GM12878 (cell line): ENCODE measurements at regions not wholly inside any gene's neighbourhood (a gene's known extent, or its start where the extent isn't known, plus 50 kb on each side); places are given as distances from the start of the nearest gene placed in this dataset.

ENCODE experiments used
- ATAC-seq: fragments of 200-7000 bp; cut with Tn5 transposase; 3 replicates; pipeline ENCODE4 v1.9.1; 2020; ENCODE audit warnings: mild to moderate bottlenecking, moderate library complexity
- BruUV-seq: library from RNA; stranded (reverse); fragments of 400-500 nt; replicated peaks from 2 replicates; lab custom pipeline; 2021; lab: Mats Ljungman, UMichigan
- CTCF ChIA-PET: fragments of 300-600 bp; sonication (Branson Sonifier 250); formaldehyde crosslinking; extraction: SDS; loops from one replicate; lab custom pipeline; 2021; ENCODE audit warnings: inconsistent platforms; lab: Yijun Ruan, JAX
- POLR2A ChIA-PET: fragments of 350-600 bp; formaldehyde crosslinking; extraction: SDS; loops from one replicate; lab custom pipeline; 2021; ENCODE audit warnings: inconsistent platforms; lab: Charles Lee
- RAD21 ChIA-PET: fragments of 300-600 bp; sonication (Branson Sonifier 250); formaldehyde crosslinking; loops from one replicate; lab custom pipeline; 2023; ENCODE audit warnings: antibody characterized with exemption; ENCODE audit not compliant: unreplicated experiment; lab: Charles Lee
- SMC1A ChIA-PET: fragments of 300-600 bp; sonication (Branson Sonifier 250); formaldehyde crosslinking; loops from one replicate; lab custom pipeline; 2023; ENCODE audit not compliant: unreplicated experiment, uncharacterized antibody; lab: Charles Lee
- DNase-seq: peaks from one replicate; pipeline ENCODE4 v3.0.0-alpha.2; 2011; ENCODE audit warnings: low read depth, low spot score
- FAIRE-seq: peaks from 3 replicates; lab custom pipeline; 2011; peaks lifted over from hg19 to GRCh38; lab: Jason Lieb, UNC
- H2AFZ ChIP-seq: 2 replicates; pipeline ENCODE4 v1.6.0; 2011; ENCODE audit warnings: low read depth, low read length, control low read depth; ENCODE audit not compliant: control insufficient read depth
- H3K27ac ChIP-seq: 2 replicates; pipeline ENCODE4 v1.5.1; 2011; ENCODE audit warnings: control low read depth; ENCODE audit not compliant: control insufficient read depth, insufficient read depth
- H3K27me3 ChIP-seq, 2 experiments: replicated peaks in 1 of 2; 2 replicates each; pipeline versions ENCODE4 v1.6.0 to v1.6.1; 2011; ENCODE audit warnings: low read length in 1 of 2; ENCODE audit not compliant: control insufficient read depth in 2 of 2, insufficient read depth in 2 of 2
- H3K36me3 ChIP-seq, 2 experiments: 2 replicates each; pipeline ENCODE4 v1.5.1; 2011; ENCODE audit warnings: low read length in 1 of 2; ENCODE audit not compliant: control insufficient read depth in 2 of 2, insufficient read depth in 2 of 2
- H3K4me1 ChIP-seq: 2 replicates; pipeline ENCODE4 v1.6.1; 2011; ENCODE audit warnings: mild to moderate bottlenecking, low read length, moderate library complexity, mixed read lengths; ENCODE audit not compliant: control insufficient read depth, insufficient read depth
- H3K4me2 ChIP-seq: 2 replicates; pipeline ENCODE4 v1.6.0; 2011; ENCODE audit warnings: control low read depth; ENCODE audit not compliant: control insufficient read depth, insufficient read depth
- H3K4me3 ChIP-seq: fragments of 200-600 bp; sonication (generic); 2 replicates; pipeline ENCODE4 v1.5.1; 2016
- H3K79me2 ChIP-seq: 2 replicates; pipeline ENCODE4 v1.6.0; 2011; ENCODE audit warnings: low read length; ENCODE audit not compliant: control insufficient read depth, insufficient read depth
- H3K9ac ChIP-seq: 2 replicates; pipeline ENCODE4 v1.8.0; 2011; ENCODE audit warnings: low read length, control low read depth, mixed read lengths; ENCODE audit not compliant: control insufficient read depth, insufficient read depth
- H3K9me3 ChIP-seq: replicated peaks from 3 replicates; pipeline ENCODE4 v1.5.1; 2011; ENCODE audit warnings: mild to moderate bottlenecking, low read length; ENCODE audit not compliant: control insufficient read depth, insufficient read depth
- H4K20me1 ChIP-seq: 2 replicates; pipeline ENCODE4 v1.6.0; 2011; ENCODE audit not compliant: control insufficient read depth, insufficient read depth
- ATF3 ChIP-seq: IDR thresholded peaks from 2 replicates; pipeline ENCODE4 v1.6.1; 2011; ENCODE audit warnings: low read depth, mild to moderate bottlenecking, low read length, moderate library complexity, borderline replicate concordance; ENCODE audit errors: extremely low read depth
- EED ChIP-seq: sonication (generic); IDR thresholded peaks from 2 replicates; pipeline ENCODE4 v1.6.1; 2016; ENCODE audit warnings: antibody characterized with exemption, low read depth
- NFYB ChIP-seq: IDR thresholded peaks from 2 replicates; pipeline ENCODE4 v1.6.1; 2011; ENCODE audit warnings: low read depth, mild to moderate bottlenecking, low read length, improper control_type of control experiment, moderate library complexity; ENCODE audit not compliant: insufficient read depth
- POLR2A ChIP-seq: IDR thresholded peaks from 2 replicates; pipeline ENCODE4 v1.6.1; 2011; ENCODE audit warnings: low read depth, mild to moderate bottlenecking, low read length
- RB1 ChIP-seq: fragments of 450-650 bp; formaldehyde crosslinking; IDR thresholded peaks from 2 replicates; pipeline ENCODE4 v1.6.1; 2017; ENCODE audit warnings: mild to moderate bottlenecking, borderline replicate concordance
- RBBP5 ChIP-seq: fragments of 200-600 bp; sonication (generic); conservative IDR thresholded peaks from 2 replicates; pipeline ENCODE4 v1.6.1; 2016
- STAT1 ChIP-seq: fragments of 450-650 bp; conservative IDR thresholded peaks from 2 replicates; pipeline ENCODE4 v1.6.1; 2014; ENCODE audit warnings: antibody characterized with exemption, mild to moderate bottlenecking
- ZNF384 ChIP-seq: IDR thresholded peaks from 2 replicates; pipeline ENCODE4 v1.6.1; 2012; ENCODE audit warnings: low read depth, mild to moderate bottlenecking, low read length, improper control_type of control experiment, borderline replicate concordance
- ZNF622 ChIP-seq: fragments of 450-650 bp; IDR thresholded peaks from 2 replicates; pipeline ENCODE4 v1.6.1; 2017; ENCODE audit warnings: mild to moderate bottlenecking, inconsistent platforms
- WGBS: methylation state at CpG from one replicate; pipeline ENCODE4 v1.1.6; 2016; ENCODE audit warnings: low lambda C conversion rate; ENCODE audit not compliant: insufficient replicate concordance, insufficient coverage; ENCODE audit errors: missing lambda C conversion rate; 5-methylcytosine and 5-hydroxymethylcytosine counted together
- in situ Hi-C: fragments of 300-500 bp; cut with MboI; formaldehyde crosslinking; loops from 9 replicates; pipeline ENCODE4 v1.14.3; 2018; ENCODE audit warnings: mixed read lengths
- intact Hi-C: fragments of 100-400 bp; cut with micrococcal nuclease; formaldehyde crosslinking; loops from one replicate; pipeline ENCODE4 v1.14.2; 2022; ENCODE audit not compliant: unreplicated experiment

- H3K36me3 ChIP-seq, result no peaks in the 10 kb centered on the region
- no peaks in the 10 kb centered on the region; the same call in 2 of the 3 replicates for H3K9me3 ChIP-seq
- no peaks in the 10 kb centered on the region for H3K79me2 ChIP-seq
- no peak for ATAC-seq
- CTCF ChIA-PET, result no interaction called here
- 29% methylated on average over 2 of the region's 2 CpGs for WGBS
- no peak overlapping the region for H2AFZ ChIP-seq
- FAIRE-seq, result no peak
- POLR2A ChIA-PET, result no interaction called here
- SMC1A ChIA-PET, result no interaction called here
- H3K4me2 ChIP-seq, result no peak overlapping the region
- no peaks in the 10 kb centered on the region for H4K20me1 ChIP-seq
- H3K27ac ChIP-seq, result no peak overlapping the region
- H3K27me3 ChIP-seq, result no peaks in the 10 kb centered on the region
- RAD21 ChIA-PET, result no interaction called here
- intact Hi-C loops (no loop called here), in situ Hi-C loops (no loop called here)
- H3K4me1 ChIP-seq, result no peaks in the 10 kb centered on the region
- DNase-seq, result no peak
- no peak for TF ChIP-seq ZNF622
- no TSS peak for BruUV-seq
- H3K9ac ChIP-seq, result no peak overlapping the region
- no peak overlapping the region for H3K4me3 ChIP-seq
These were observed 217.1 kb upstream of the SMIM31 start for GRCh38 chr4:164536814-164537213.

- no peak overlapping the region for H3K4me2 ChIP-seq
- H2AFZ ChIP-seq, result no peak overlapping the region
- POLR2A ChIA-PET, result no interaction called here
- BruUV-seq, result no TSS peak
- TF ChIP-seq RB1 (no peak), POLR2A (no peak), ZNF384 (no peak), RBBP5 (no peak), STAT1 (no peak), ATF3 (no peak), NFYB (no peak), EED (no peak)
- in situ Hi-C loops, result no loop called here
- FAIRE-seq (no peak), ATAC-seq (no peak), DNase-seq (no peak)
- H3K9me3 ChIP-seq, result no peaks in the 10 kb centered on the region; the same call in 2 of the 3 replicates
- H3K9ac ChIP-seq, result no peak overlapping the region
- CTCF ChIA-PET, result no interaction called here
- H3K36me3 ChIP-seq, result no peaks in the 10 kb centered on the region
- H3K27ac ChIP-seq, result no peak overlapping the region
- H4K20me1 ChIP-seq, result no peaks in the 10 kb centered on the region
- intact Hi-C loops, result no loop called here
- H3K27me3 ChIP-seq, result no peaks in the 10 kb centered on the region
- RAD21 ChIA-PET, result no interaction called here
- H3K4me3 ChIP-seq, result no peak overlapping the region
- WGBS, result 53% methylated on average over 4 of the region's 4 CpGs
- H3K79me2 ChIP-seq, result no peaks in the 10 kb centered on the region
- SMC1A ChIA-PET, result no interaction called here
- no peaks in the 10 kb centered on the region for H3K4me1 ChIP-seq
These were observed 215.8 kb upstream of the SMIM31 start for GRCh38 chr4:164538097-164538496.
